ENCODE measurements at regions not wholly inside any gene's neighbourhood (a gene's known extent, or its start where the extent isn't known, plus 50 kb on each side); places are given as distances from the start of the nearest gene placed in this dataset.

- H3K79me1 ChIP-seq (ENCODE audit: insufficient read depth, low read depth, low read length, poor library complexity, severe bottlenecking), result no peaks in the 10 kb centered on the region
- H4K91ac ChIP-seq (ENCODE audit: insufficient read length, low read depth, low read length), result no peak overlapping the region
- no peaks in the 10 kb centered on the region for H3K9me3 ChIP-seq (ENCODE audit: control insufficient read depth, low read depth, low read length)
- no peak overlapping the region for H2BK15ac ChIP-seq (ENCODE audit: low read depth, low read length)
- no peak overlapping the region for H3K4me2 ChIP-seq (ENCODE audit: insufficient read depth, insufficient read length, low read length)
- no peak overlapping the region for H3T11ph ChIP-seq (ENCODE audit: low read length)
- no peak for DNase-seq
- H3K79me2 ChIP-seq (ENCODE audit: insufficient read depth, low read length), result no peaks in the 10 kb centered on the region
- no peak overlapping the region for H3K9ac ChIP-seq (ENCODE audit: extremely low read depth, insufficient read length, low read length)
- no peak overlapping the region for H2BK20ac ChIP-seq (ENCODE audit: low read depth, low read length, poor library complexity, severe bottlenecking)
- no peak overlapping the region for H4K8ac ChIP-seq (replicated peaks; ENCODE audit: insufficient read length, low read depth, low read length)
- H3K18ac ChIP-seq (ENCODE audit: insufficient read length, low read depth, low read length), result no peak overlapping the region
- no peaks in the 10 kb centered on the region for H3K27me3 ChIP-seq (ENCODE audit: insufficient read depth, low read length)
- no peak overlapping the region for H2BK5ac ChIP-seq (ENCODE audit: insufficient read length, low read length)
- H3K4ac ChIP-seq (ENCODE audit: low read depth, low read length), result no peak overlapping the region
- no peaks in the 10 kb centered on the region for H4K20me1 ChIP-seq (ENCODE audit: control insufficient read depth, insufficient read depth, insufficient read length)
- H3K27me3 Mint-ChIP-seq (ENCODE audit: low read depth), result no peaks in the 10 kb centered on the region; the same call in 1 of the 2 replicates
- H3K23ac ChIP-seq (ENCODE audit: insufficient read length, low read depth, low read length), result no peak overlapping the region
- no peak overlapping the region for H2BK120ac ChIP-seq (ENCODE audit: low read depth, low read length, poor library complexity, severe bottlenecking)
- no CpG with 5 or more reads among the region's 7 CpGs for WGBS (ENCODE audit: extremely low coverage, insufficient read length, low lambda C conversion rate)
- H2AK5ac ChIP-seq (ENCODE audit: insufficient read length, low read length), result no peak overlapping the region
- H3K27ac ChIP-seq (ENCODE audit: insufficient read length, low read depth, low read length), result no peak overlapping the region
- no peak overlapping the region for H4K5ac ChIP-seq (ENCODE audit: insufficient read length, low read depth, low read length)
- no peak overlapping the region for H2BK12ac ChIP-seq (ENCODE audit: insufficient read length, low read depth, low read length)
- no peaks in the 10 kb centered on the region for H3K23me2 ChIP-seq (ENCODE audit: insufficient read length, low read depth, low read length, poor library complexity, severe bottlenecking)
- no peak overlapping the region for H3K14ac ChIP-seq (ENCODE audit: insufficient read depth, low read length)
- H3K9me3 Mint-ChIP-seq, result no peaks in the 10 kb centered on the region; a peak in 2 of 5 replicates
- H3K27ac Mint-ChIP-seq, result no peak overlapping the region
- peaks cover 22 to 29% of the 10 kb centered on the region in 2 experiments for H3K4me1 Mint-ChIP-seq
- no peak overlapping the region for H2AFZ ChIP-seq (ENCODE audit: low read length)
- no peaks in the 10 kb centered on the region for H3K36me3 Mint-ChIP-seq (ENCODE audit: insufficient read depth in 1 of 3, low read depth in 3 of 3)
- peaks cover 3% of the 10 kb centered on the region; the same call in 1 of the 2 replicates for H3K4me1 ChIP-seq (ENCODE audit: insufficient read depth, low read length)
- no peak for TF ChIP-seq CTCF (conservative IDR thresholded peaks at IDR 0.05)
- H3K56ac ChIP-seq (ENCODE audit: insufficient read length, low read depth, low read length), result no peak overlapping the region
- H3K4me3 Mint-ChIP-seq, result no peak overlapping the region
Measured at GRCh38 chr18:10202845-10203321, 251.6 kb upstream of the APCDD1 start.

All from H9 (cell line).